ENCODE measurements at regions not wholly inside any gene's neighbourhood (a gene's known extent, or its start where the extent isn't known, plus 50 kb on each side); places are given as distances from the start of the nearest gene placed in this dataset.

- H3K27ac ChIP-seq (ENCODE audit: insufficient read depth, low read depth, low read length) = no peak overlapping the region
- peaks cover 0 to 6% of the 10 kb centered on the region in 2 experiments for H3K27me3 ChIP-seq (ENCODE audit: control insufficient read depth in 2 of 2, insufficient read depth in 2 of 2, low read length in 2 of 2)
- H3K9ac ChIP-seq (replicated peaks; ENCODE audit: extremely low read depth, insufficient read depth, low read length) = no peak overlapping the region
- H3K36me3 ChIP-seq (ENCODE audit: control insufficient read depth in 2 of 2, extremely low read depth in 1 of 2, insufficient read depth in 2 of 2, low read length in 2 of 2) = no peaks in the 10 kb centered on the region
- DNase-seq (ENCODE audit: low read depth, low spot score) = no peak
- intact Hi-C loops (cut with micrococcal nuclease) = no loop called here
- H3K9me1 ChIP-seq (replicated peaks; ENCODE audit: control insufficient read depth, extremely low read depth, insufficient read depth, low read length) = no peaks in the 10 kb centered on the region
- H4K20me1 ChIP-seq (replicated peaks; ENCODE audit: control insufficient read depth, extremely low read depth, insufficient read depth, low read length) = no peaks in the 10 kb centered on the region
- no peak for TF ChIP-seq GATA2 (IDR thresholded peaks at IDR 0.05; ENCODE audit: insufficient read depth, insufficient read length, low read depth, low read length)
- TF ChIP-seq JUN (IDR thresholded peaks at IDR 0.05; ENCODE audit: borderline replicate concordance, insufficient read depth, insufficient read length, low read depth) = no peak
- no peak for TF ChIP-seq POLR2A (IDR thresholded peaks at IDR 0.05; ENCODE audit: low read depth, low read length)
- TF ChIP-seq POLR2AphosphoS5 (IDR thresholded peaks at IDR 0.05; ENCODE audit: insufficient read depth, low read depth, low read length) = no peak
- no peak for TF ChIP-seq CTCF (IDR thresholded peaks at IDR 0.05; ENCODE audit: extremely low read depth in 1 of 2, insufficient read depth in 1 of 2, low read depth in 1 of 2, low read length in 2 of 2)
- TF ChIP-seq MYC (IDR thresholded peaks at IDR 0.05; ENCODE audit: low read depth, low read length) = no peak
- no peak for TF ChIP-seq EZH2 (IDR thresholded peaks at IDR 0.05; ENCODE audit: borderline replicate concordance, low read depth, low read length, severe bottlenecking)
- no peak for TF ChIP-seq MAX (IDR thresholded peaks at IDR 0.05; ENCODE audit: insufficient read depth, insufficient read length)
- TF ChIP-seq FOS (IDR thresholded peaks at IDR 0.05; ENCODE audit: borderline replicate concordance, insufficient read depth, low read length) = no peak
- ChIA-PET POLR2A (no interaction called here), CTCF (no interaction called here)
- H3K4me3 ChIP-seq (replicated peaks in 1 of 3; ENCODE audit: insufficient read depth in 1 of 3, low read depth in 1 of 3, low read length in 3 of 3) = no peak overlapping the region
- no peak overlapping the region for H3K4me2 ChIP-seq (ENCODE audit: insufficient read depth, low read length)
- no peak for FAIRE-seq
- dilution Hi-C loops (cut with MboI; ENCODE audit: extremely low pct_ligation_motif_present, low sequenced_read_pairs) = no loop called here
- H2AFZ ChIP-seq (ENCODE audit: low read depth, low read length) = no peak overlapping the region
- H3K4me1 ChIP-seq (ENCODE audit: control insufficient read depth, extremely low read depth, insufficient read depth, low read length) = no peaks in the 10 kb centered on the region
- no peaks in the 10 kb centered on the region for H3K79me2 ChIP-seq (ENCODE audit: control insufficient read depth, insufficient read depth, low read length)
- BruUV-seq (replicated peaks) = no TSS peak
- H3K9me3 ChIP-seq (replicated peaks; ENCODE audit: control insufficient read depth, insufficient read depth, low read length) = no peaks in the 10 kb centered on the region
Observed at GRCh38 chr5:135136546-135136945, 102.5 kb upstream of the PITX1 start.
